OCI-LY3 (cell line): ENCODE measurements at regions not wholly inside any gene's neighbourhood (a gene's known extent, or its start where the extent isn't known, plus 50 kb on each side); places are given as distances from the start of the nearest gene placed in this dataset.

ENCODE experiments used
- CTCF ChIP-seq: fragments of 200-600, 300-600 bp; sonication (generic); IDR thresholded peaks from 2 replicates; pipeline ENCODE4 v1.5.1; 2014; ENCODE audit warnings: antibody characterized with exemption, low read length, low read depth
- EZH2phosphoT487 ChIP-seq: fragments of 200-600 bp; shearing (Covaris generic); IDR thresholded peaks from 2 replicates; pipeline ENCODE4 v1.6.1; 2018; ENCODE audit warnings: antibody characterized with exemption, mixed run types, low read depth

- no peak for TF ChIP-seq CTCF
- no peak for TF ChIP-seq EZH2phosphoT487
Measured at GRCh38 chr6:114649298-114649697, 306.5 kb upstream of the HS3ST5 start.
